Kidney (tissue), 13 donors: ENCODE measurements at regions not wholly inside any gene's neighbourhood (a gene's known extent, or its start where the extent isn't known, plus 50 kb on each side); places are given as distances from the start of the nearest gene placed in this dataset.

Source experiments
- DNase-seq, 5 donors: peaks; one replicate each; pipeline ENCODE4 v3.0.0-alpha.2; 2013 to 2020
- FAIRE-seq: peaks from 2 replicates; lab custom pipeline; 2012; peaks lifted over from hg19 to GRCh38; lab: Jason Lieb, UNC
- H3K27ac ChIP-seq, 2 donors: one replicate each; pipeline ENCODE4 v1.7.0; 2013; ENCODE audit warnings: low read depth in 2 of 2, low read length in 2 of 2, inconsistent platforms in 1 of 2
- H3K27me3 ChIP-seq: one replicate; pipeline ENCODE4 v1.7.1; 2013; ENCODE audit warnings: low read length, inconsistent platforms; ENCODE audit not compliant: control insufficient read depth, insufficient read depth
- H3K36me3 ChIP-seq, 3 donors: one replicate each; pipeline versions ENCODE4 v1.7.0 to v1.7.1; 2013; ENCODE audit warnings: low read length in 3 of 3, control low read depth in 1 of 3, inconsistent platforms in 1 of 3; ENCODE audit not compliant: insufficient read depth in 3 of 3, control insufficient read depth in 2 of 3
- H3K4me1 ChIP-seq, 3 donors: one replicate each; pipeline versions ENCODE4 v1.7.0 to v1.7.1; 2013; ENCODE audit warnings: low read length in 3 of 3, inconsistent platforms in 1 of 3, low read depth in 1 of 3; ENCODE audit not compliant: control insufficient read depth in 2 of 3, insufficient read depth in 2 of 3
- H3K4me3 ChIP-seq, 3 donors: one replicate each; pipeline versions ENCODE4 v1.7.0 to v1.8.1; 2013; ENCODE audit warnings: low read length in 3 of 3, control low read depth in 1 of 3, inconsistent platforms in 1 of 3
- H3K9ac ChIP-seq, 3 donors: one replicate each; pipeline versions ENCODE4 v1.7.0 to v1.7.1; 2013; ENCODE audit warnings: low read length in 3 of 3, control low read depth in 1 of 3, inconsistent platforms in 1 of 3
- H3K9me3 ChIP-seq, 3 donors: one replicate each; pipeline versions ENCODE4 v1.7.0 to v1.7.1; 2013; ENCODE audit warnings: low read length in 3 of 3, control low read depth in 1 of 3, inconsistent platforms in 1 of 3; ENCODE audit not compliant: control insufficient read depth in 2 of 3, insufficient read depth in 1 of 3
- CTCF ChIP-seq: IDR thresholded peaks from 3 replicates; pipeline ENCODE4 v1.5.1; 2012; ENCODE audit warnings: mild to moderate bottlenecking, moderate library complexity, borderline replicate concordance; ENCODE audit not compliant: insufficient read depth; ENCODE audit errors: extremely low read depth
- intact Hi-C: fragments of 100-400 bp; cut with DNase I; formaldehyde crosslinking; loops from one replicate; pipeline ENCODE4 v1.11.1; 2022
- donor health status: control.
- donor health status: control.
- donor health status: control.
- donor health status: control.
- donor health status: control.
- donor health status: DM: yes; HTN: yes; CAD: no.
- donor health status: Normal renal cell carcinoma (clear cell type).

GRCh38 chrX:25287521-25287920, 271.8 kb upstream of the ARX start:
- no peaks in the 10 kb centered on the region for H3K9me3 ChIP-seq
- no peak for TF ChIP-seq CTCF
- H3K36me3 ChIP-seq, result no peaks in the 10 kb centered on the region
- no peak overlapping the region for H3K27ac ChIP-seq
- intact Hi-C loops, result no loop called here
- no peaks in the 10 kb centered on the region for H3K27me3 ChIP-seq
- no peaks in the 10 kb centered on the region for H3K4me1 ChIP-seq
- DNase-seq (peak in 3 of 5 donors; percentile 44 to 70 (median 62)), FAIRE-seq (no peak)
- H3K4me3 ChIP-seq, result no peak overlapping the region
- H3K9ac ChIP-seq, result no peak overlapping the region

- no peak for FAIRE-seq
Observed at GRCh38 chrX:25285598-25285997, 269.8 kb upstream of the ARX start.

GRCh38 chrX:25279510-25279909, 263.7 kb upstream of the ARX start:
- intact Hi-C loops, result no loop called here
- Histone ChIP-seq H3K36me3 (no peaks in the 10 kb centered on the region), H3K9me3 (no peaks in the 10 kb centered on the region), H3K27ac (no peak overlapping the region), H3K4me1 (no peaks in the 10 kb centered on the region), H3K9ac (no peak overlapping the region), H3K4me3 (no peak overlapping the region), H3K27me3 (no peaks in the 10 kb centered on the region)
- no peak for TF ChIP-seq CTCF
- FAIRE-seq, result peak; percentile 77
- no peak for DNase-seq

More at GRCh38 chrX:25285598-25285997, 269.8 kb upstream of the ARX start:
- H3K27ac ChIP-seq, result no peak overlapping the region
- TF ChIP-seq CTCF, result no peak
- no peaks in the 10 kb centered on the region for H3K4me1 ChIP-seq
- H3K4me3 ChIP-seq, result no peak overlapping the region
- H3K27me3 ChIP-seq, result no peaks in the 10 kb centered on the region
- no peaks in the 10 kb centered on the region for H3K36me3 ChIP-seq
- no peak overlapping the region for H3K9ac ChIP-seq
- no peak for DNase-seq
- no peaks in the 10 kb centered on the region for H3K9me3 ChIP-seq
- intact Hi-C loops, result no loop called here

- intact Hi-C loops, result no loop called here
- Histone ChIP-seq H3K9ac (no peak overlapping the region), H3K4me1 (no peaks in the 10 kb centered on the region), H3K27me3 (no peaks in the 10 kb centered on the region), H3K27ac (no peak overlapping the region), H3K36me3 (no peaks in the 10 kb centered on the region), H3K9me3 (no peaks in the 10 kb centered on the region), H3K4me3 (no peak overlapping the region)
- FAIRE-seq, result no peak
- DNase-seq, result no peak
- TF ChIP-seq CTCF, result no peak
Observed at GRCh38 chrX:25278341-25278740, 262.6 kb upstream of the ARX start.
